Heart right ventricle (tissue), 16 donors: ENCODE measurements at regions not wholly inside any gene's neighbourhood (a gene's known extent, or its start where the extent isn't known, plus 50 kb on each side); places are given as distances from the start of the nearest gene placed in this dataset.

Source experiments
- ATAC-seq, 8 donors: fragments of 200-7000 bp; cut with Tn5 transposase; one replicate each; pipeline ENCODE4 v1.9.1; 2020; ENCODE audit warnings: mild to moderate bottlenecking in 8 of 8, moderate library complexity in 8 of 8, moderate number of reproducible peaks in 1 of 8
- DNase-seq, 2 donors: peaks; one replicate each; pipeline ENCODE4 v3.0.0-alpha.2; 2020
- H3K27ac ChIP-seq, 10 donors: fragments of 200-600 bp; sonication (generic) in 2 of 10; one replicate each; pipeline versions ENCODE4 v1.5.0 to v1.8.0; 2020 to 2022; ENCODE audit warnings: mild to moderate bottlenecking in 3 of 10
- H3K27me3 ChIP-seq, 7 donors: fragments of 200-600 bp; one replicate each; pipeline ENCODE4 v1.8.0; 2021 to 2022; ENCODE audit warnings: mild to moderate bottlenecking in 2 of 7
- H3K36me3 ChIP-seq, 9 donors: fragments of 200-600 bp; sonication (generic) in 1 of 9; one replicate each; pipeline versions ENCODE4 v1.5.0 to v1.8.0; 2020 to 2022; ENCODE audit warnings: mild to moderate bottlenecking in 2 of 9
- H3K4me1 ChIP-seq, 9 donors: fragments of 200-600 bp; sonication (generic) in 1 of 9; one replicate each; pipeline versions ENCODE4 v1.5.0 to v1.8.0; 2020 to 2022; ENCODE audit warnings: mild to moderate bottlenecking in 4 of 9
- H3K4me3 ChIP-seq, 10 donors: fragments of 200-600 bp; sonication (generic) in 2 of 10; one replicate each; pipeline versions ENCODE4 v1.5.0 to v1.8.0; 2020 to 2022; ENCODE audit warnings: mild to moderate bottlenecking in 7 of 10, moderate library complexity in 2 of 10
- H3K9me3 ChIP-seq, 11 donors: fragments of 200-600 bp in 10 of 11; sonication (generic) in 2 of 11; one replicate each; pipeline versions ENCODE4 v1.5.0 to v1.8.0; 2013 to 2022; ENCODE audit warnings: mild to moderate bottlenecking in 2 of 11, control low read depth in 1 of 11, moderate library complexity in 1 of 11
- WGBS, 2 donors: extraction: QIAGEN DNeasy Blood & Tissue Kit; methylation state at CpG; one replicate each; pipeline ENCODE4 v1.1.7; 2013; ENCODE audit warnings: inconsistent platforms in 1 of 2; 5-methylcytosine and 5-hydroxymethylcytosine counted together
- intact Hi-C, 10 donors: fragments of 100-400 bp; cut with DNase I; formaldehyde crosslinking; loops; one replicate each; pipeline versions ENCODE4 v1.11.1 to v1.14.2; 2022
- TF ChIP-seq, protein P1 (sequence below), 9 donors: fragments of 200-600 bp; sonication (generic) in 2 of 9; IDR thresholded peaks; one replicate each; pipeline versions ENCODE4 v1.5.0 to v1.8.0; 2021 to 2022; ENCODE audit warnings: antibody characterized with exemption in 9 of 9, mild to moderate bottlenecking in 5 of 9, moderate library complexity in 1 of 9
- donor health status: Arrhythmogenic right ventricular cardiomyopathy.
- donor health status: ischemic (EF 13 %, LVEDD 7.1; RV severe dilation, severe dysfunction).
- donor health status: healthy with polysubstance abuse.
- donor health status: DM: no; HTN: yes; CAD: no.
- donor health status: DM: no; HTN: no; CAD: no.
- donor health status: ischemic (EF 25% LVEDD 6.9; RV normal size, moderate dysfunction).
- donor health status: ischemic (EF 25% LVEDD 5.7; RV mildly dilated, moderate dysfunction).
- donor health status: healthy.
- donor health status: DM: yes; HTN: yes; CAD: no.
- donor health status: Ischemic cardiomyopathy.
- donor health status: ischemic (EF 35%, LVEDD 5.7; RV mildly dilated, moderate dysfunction).
- donor health status: nonischemic (EF 11% LVEDD 7.7; RV severe dilation, severe dysfunction).
- donor health status: DM: yes; HTN: yes; CAD: no.
- donor health status: PGD.
- donor health status: ischemic (EF 29% LVEDD 5.4; RV normal size, mild dysfunction).
- donor health status: nonischemic (EF 23%, LVEDD 6.1; RV moderate dilation, normal function).

DNA sequence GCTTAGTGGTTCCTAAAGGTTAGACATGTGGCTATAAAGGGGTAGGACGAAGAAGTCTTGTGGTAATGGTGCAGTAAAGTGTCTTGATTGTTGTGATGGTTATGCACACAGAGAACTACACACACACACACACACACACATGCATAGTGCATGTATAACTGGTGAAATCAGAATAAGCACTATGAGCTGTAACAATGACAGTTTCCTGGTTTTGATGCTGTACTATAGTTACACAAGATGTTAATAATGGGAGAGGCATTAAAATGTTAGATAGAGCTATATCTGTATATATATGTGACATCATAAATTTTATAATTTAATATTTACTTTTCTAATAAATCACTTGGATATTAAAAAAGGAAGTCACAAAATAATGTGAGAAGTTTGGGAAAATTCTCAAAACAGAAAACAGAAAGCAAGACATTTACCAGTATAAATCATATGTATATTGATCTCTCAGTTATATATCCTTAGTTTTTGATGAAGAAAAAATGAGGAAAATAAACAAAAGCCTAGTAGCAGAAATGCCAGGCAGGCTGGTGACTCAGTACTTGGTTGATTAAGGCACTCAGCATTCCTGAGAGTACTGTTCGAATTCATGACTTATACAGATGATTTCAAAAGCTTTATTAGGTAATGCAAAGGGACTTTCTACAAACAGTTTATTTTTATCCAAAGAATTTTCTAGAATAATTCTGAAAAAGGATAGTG is 350.5 kb upstream of the DAB2 start:
- Histone ChIP-seq H3K27me3 (peaks cover 0 to 4% (median 0%) of the 10 kb centered on the region in 7 donors), H3K4me3 (no peak overlapping the region), H3K36me3 (no peaks in the 10 kb centered on the region), H3K27ac (no peak overlapping the region), H3K4me1 (no peaks in the 10 kb centered on the region), H3K9me3 (no peaks in the 10 kb centered on the region)
- DNase-seq (no peak), ATAC-seq (no peak)
- TF ChIP-seq, protein P1, sequence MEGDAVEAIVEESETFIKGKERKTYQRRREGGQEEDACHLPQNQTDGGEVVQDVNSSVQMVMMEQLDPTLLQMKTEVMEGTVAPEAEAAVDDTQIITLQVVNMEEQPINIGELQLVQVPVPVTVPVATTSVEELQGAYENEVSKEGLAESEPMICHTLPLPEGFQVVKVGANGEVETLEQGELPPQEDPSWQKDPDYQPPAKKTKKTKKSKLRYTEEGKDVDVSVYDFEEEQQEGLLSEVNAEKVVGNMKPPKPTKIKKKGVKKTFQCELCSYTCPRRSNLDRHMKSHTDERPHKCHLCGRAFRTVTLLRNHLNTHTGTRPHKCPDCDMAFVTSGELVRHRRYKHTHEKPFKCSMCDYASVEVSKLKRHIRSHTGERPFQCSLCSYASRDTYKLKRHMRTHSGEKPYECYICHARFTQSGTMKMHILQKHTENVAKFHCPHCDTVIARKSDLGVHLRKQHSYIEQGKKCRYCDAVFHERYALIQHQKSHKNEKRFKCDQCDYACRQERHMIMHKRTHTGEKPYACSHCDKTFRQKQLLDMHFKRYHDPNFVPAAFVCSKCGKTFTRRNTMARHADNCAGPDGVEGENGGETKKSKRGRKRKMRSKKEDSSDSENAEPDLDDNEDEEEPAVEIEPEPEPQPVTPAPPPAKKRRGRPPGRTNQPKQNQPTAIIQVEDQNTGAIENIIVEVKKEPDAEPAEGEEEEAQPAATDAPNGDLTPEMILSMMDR (IDR thresholded peaks at IDR 0.05): no peak
- intact Hi-C loops: no loop called here
- 65 to 68% methylated on average over 2 of the region's 2 CpGs for WGBS, 2 donors

DNA sequence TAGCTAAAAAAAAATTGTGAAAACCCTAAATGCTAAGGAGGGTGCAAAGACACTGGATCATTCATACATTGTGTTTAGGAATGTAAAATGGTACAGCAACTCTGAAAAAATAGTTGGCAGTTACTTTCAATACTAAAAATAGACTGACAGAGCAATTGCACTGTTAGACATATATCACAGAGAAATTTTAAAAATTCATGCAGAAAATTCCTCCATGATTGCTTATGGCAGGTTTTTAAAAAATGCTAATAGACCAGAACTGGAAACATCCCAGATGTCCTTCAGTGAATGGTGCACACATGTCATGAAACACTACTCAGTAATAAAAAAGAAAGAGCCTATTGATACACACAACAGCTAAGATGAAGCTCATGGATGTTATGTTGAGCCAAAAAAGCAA is 349.8 kb upstream of the DAB2 start:
- H3K36me3 ChIP-seq: no peaks in the 10 kb centered on the region
- ATAC-seq: no peak
- peaks cover 0 to 4% (median 0%) of the 10 kb centered on the region in 7 donors for H3K27me3 ChIP-seq
- no peaks in the 10 kb centered on the region for H3K9me3 ChIP-seq
- TF ChIP-seq, protein P1 (IDR thresholded peaks at IDR 0.05): no peak
- no peaks in the 10 kb centered on the region for H3K4me1 ChIP-seq
- no peak for DNase-seq
- no peak overlapping the region for H3K4me3 ChIP-seq
- no peak overlapping the region for H3K27ac ChIP-seq
- intact Hi-C loops: no loop called here

DNA sequence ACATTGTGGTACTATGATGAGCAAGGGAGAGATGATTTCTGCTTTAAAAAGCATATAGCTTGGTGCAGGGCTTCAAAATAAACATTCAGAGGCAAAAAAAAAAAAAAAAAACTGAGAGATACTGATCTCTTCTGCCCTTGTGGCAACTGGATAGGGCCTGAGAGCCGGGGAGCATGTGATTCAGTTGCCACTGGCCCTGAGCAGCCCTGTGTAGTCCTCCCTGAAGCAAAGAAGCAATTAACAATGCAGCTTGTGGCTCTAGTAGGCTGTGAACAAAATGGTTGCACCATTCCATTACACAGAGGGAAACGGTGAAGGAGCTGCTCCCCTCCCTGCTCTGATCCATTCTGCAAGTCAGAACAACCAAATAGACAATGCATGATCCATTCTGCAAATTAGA is 347.5 kb upstream of the DAB2 start:
- Histone ChIP-seq H3K4me1 (no peaks in the 10 kb centered on the region), H3K27me3 (peaks cover 0 to 4% (median 0%) of the 10 kb centered on the region in 7 donors), H3K9me3 (peaks cover 0 to 8% (median 0%) of the 10 kb centered on the region in 11 donors), H3K36me3 (no peaks in the 10 kb centered on the region), H3K4me3 (no peak overlapping the region), H3K27ac (no peak overlapping the region)
- ATAC-seq (no peak), DNase-seq (no peak)
- WGBS, 2 donors: 57 to 60% methylated on average over 2 of the region's 2 CpGs
- TF ChIP-seq, protein P1 (IDR thresholded peaks at IDR 0.05): no peak
- intact Hi-C loops: no loop called here

DNA sequence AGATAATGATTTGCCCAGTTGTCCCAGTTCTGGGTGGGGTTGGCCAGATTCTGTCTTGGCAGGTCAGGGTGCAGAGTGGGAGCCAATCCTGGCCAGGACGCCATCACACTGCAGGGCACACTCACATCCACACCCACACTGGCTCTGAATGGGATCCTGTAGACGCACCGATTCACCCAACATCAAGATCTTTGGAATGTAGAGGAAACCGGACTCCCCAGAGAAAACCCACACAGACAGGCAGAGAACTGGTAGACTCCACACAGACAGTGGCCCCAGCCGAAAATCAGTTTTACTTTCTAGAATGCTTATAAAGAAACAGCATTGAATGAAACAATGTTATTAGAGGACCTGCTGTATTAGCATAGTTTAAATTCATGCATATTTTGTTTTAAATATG is 343.1 kb upstream of the DAB2 start:
- no peak overlapping the region for H3K27ac ChIP-seq
- H3K36me3 ChIP-seq: no peaks in the 10 kb centered on the region
- no peak overlapping the region for H3K4me3 ChIP-seq
- 79 to 93% methylated on average over 5 of the region's 5 CpGs for WGBS, 2 donors
- H3K4me1 ChIP-seq: peaks cover 0 to 5% (median 0%) of the 10 kb centered on the region in 9 donors
- DNase-seq: no peak
- TF ChIP-seq, protein P1 (IDR thresholded peaks at IDR 0.05): no peak
- H3K9me3 ChIP-seq: peaks cover 0 to 14% (median 0%) of the 10 kb centered on the region in 11 donors
- no peak for ATAC-seq
- intact Hi-C loops: no loop called here
- peaks cover 0 to 10% (median 0%) of the 10 kb centered on the region in 7 donors for H3K27me3 ChIP-seq
